NT2/D1 (cell line): ENCODE measurements at regions not wholly inside any gene's neighbourhood (a gene's known extent, or its start where the extent isn't known, plus 50 kb on each side); places are given as distances from the start of the nearest gene placed in this dataset.

ENCODE experiments used
- YY1 ChIP-seq: IDR thresholded peaks from 2 replicates; pipeline ENCODE4 v1.6.1; 2011; ENCODE audit not compliant: insufficient read length, insufficient read depth
- ZNF274 ChIP-seq: IDR thresholded peaks from 2 replicates; pipeline ENCODE4 v1.6.1; 2011; ENCODE audit warnings: mild to moderate bottlenecking, low read depth, low read length

DNA sequence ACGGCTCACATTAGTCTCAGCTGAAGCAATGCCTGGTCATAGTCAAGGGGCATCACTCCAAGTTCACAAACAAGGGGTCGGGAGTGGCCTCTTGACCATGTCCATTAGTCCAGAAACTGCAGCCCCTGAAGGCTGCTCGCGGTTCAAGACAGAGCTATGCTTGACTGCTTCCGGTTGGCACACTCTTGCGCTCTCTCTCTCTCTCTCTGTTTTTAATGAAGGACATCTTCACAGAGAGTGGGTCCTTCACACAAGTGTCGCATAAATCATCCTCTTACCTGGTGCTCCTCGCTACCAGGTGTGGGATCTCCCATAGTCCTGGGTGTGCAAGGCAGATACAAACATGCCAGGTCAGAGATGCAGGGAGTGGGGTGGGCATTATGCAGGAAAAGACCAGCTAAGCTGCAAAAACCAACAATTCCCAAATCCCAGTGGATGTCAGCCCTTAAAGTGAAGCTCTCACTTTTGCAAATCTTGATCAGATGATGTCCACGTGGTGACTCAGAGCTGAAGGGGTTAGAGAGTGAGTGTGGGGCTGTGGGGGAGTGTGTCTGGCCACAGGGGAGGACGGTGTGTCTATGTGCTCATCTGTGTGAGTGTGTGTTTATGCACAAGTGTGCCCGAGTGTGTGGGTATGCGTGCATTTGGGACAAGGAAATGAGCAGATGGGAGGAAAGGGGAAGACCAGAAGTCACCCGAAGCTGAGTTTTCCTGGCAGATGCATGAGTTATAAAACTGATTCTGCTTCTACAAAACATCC lies 83.7 kb upstream of the PPP2R2D start:
- TF ChIP-seq ZNF274: no peak
- no peak for TF ChIP-seq YY1
